CD4-positive, alpha-beta T cell (primary cell): ENCODE measurements at regions not wholly inside any gene's neighbourhood (a gene's known extent, or its start where the extent isn't known, plus 50 kb on each side); places are given as distances from the start of the nearest gene placed in this dataset.

Source experiments
- ATAC-seq: fragments of 200-7000 bp; cut with Tn5 transposase; one replicate; pipeline ENCODE4 v1.10.0; 2022; ENCODE audit warnings: mild to moderate bottlenecking; ENCODE audit not compliant: poor library complexity
- CTCF ChIA-PET: fragments of 350-600 bp; sonication (Branson Sonifier 250); formaldehyde crosslinking; loops from one replicate; lab custom pipeline; 2021; ENCODE audit warnings: antibody characterized with exemption, inconsistent platforms; lab: Charles Lee
- POLR2A ChIA-PET: fragments of 350-600 bp; sonication (Branson Sonifier 250); formaldehyde crosslinking; loops from one replicate; lab custom pipeline; 2021; ENCODE audit warnings: antibody characterized with exemption, inconsistent platforms; lab: Charles Lee
- DNase-seq, 14 experiments: peaks; one replicate each; pipeline ENCODE4 v3.0.0-alpha.2; 2013 to 2020; ENCODE audit warnings: mixed read lengths in 2 of 14
- H3K27ac ChIP-seq, 2 donors: one replicate each; pipeline versions ENCODE4 v1.5.1 to v1.7.0; 2013; ENCODE audit warnings: low read length in 2 of 2, low read depth in 1 of 2, mild to moderate bottlenecking in 1 of 2
- H3K27me3 ChIP-seq, 2 experiments: 1 replicate in 1 of 2; 2 replicates in 1 of 2; pipeline versions ENCODE4 v1.6.1 to v1.7.0; 2013; ENCODE audit warnings: low read length in 2 of 2, control low read depth in 1 of 2, mild to moderate bottlenecking in 1 of 2, moderate library complexity in 1 of 2; ENCODE audit not compliant: insufficient read depth in 2 of 2, control insufficient read depth in 1 of 2
- H3K36me3 ChIP-seq: one replicate; pipeline ENCODE4 v1.6.1; 2013; ENCODE audit warnings: low read length, control low read depth; ENCODE audit not compliant: insufficient read depth
- H3K4me1 ChIP-seq: one replicate; pipeline ENCODE4 v1.6.1; 2013; ENCODE audit warnings: low read length, control low read depth; ENCODE audit not compliant: insufficient read depth
- H3K4me3 ChIP-seq: one replicate; pipeline ENCODE4 v1.5.1; 2013; ENCODE audit warnings: mild to moderate bottlenecking, low read length, moderate library complexity
- H3K9me3 ChIP-seq, 2 experiments: 1 replicate in 1 of 2; 2 replicates in 1 of 2; pipeline versions ENCODE4 v1.6.1 to v1.7.0; 2013; ENCODE audit warnings: low read length in 2 of 2, mild to moderate bottlenecking in 2 of 2, control low read depth in 1 of 2, moderate library complexity in 1 of 2; ENCODE audit not compliant: control insufficient read depth in 1 of 2, insufficient read depth in 1 of 2
- H3K27ac Mint-ChIP-seq: one replicate; pipeline ENCODE4 v1.8.0; 2020; ENCODE audit warnings: mixed read lengths
- H3K27me3 Mint-ChIP-seq: one replicate; pipeline ENCODE4 v1.8.0; 2021; ENCODE audit warnings: mixed read lengths
- H3K36me3 Mint-ChIP-seq: one replicate; pipeline ENCODE4 v1.8.0; 2021; ENCODE audit warnings: low read depth, mixed read lengths
- H3K4me1 Mint-ChIP-seq: one replicate; pipeline ENCODE4 v1.8.0; 2021; ENCODE audit warnings: low read depth, mixed read lengths
- H3K4me3 Mint-ChIP-seq: one replicate; pipeline ENCODE4 v1.8.0; 2020; ENCODE audit warnings: mild to moderate bottlenecking, mixed read lengths
- H3K9me3 Mint-ChIP-seq: one replicate; pipeline ENCODE4 v1.8.0; 2020; ENCODE audit warnings: mixed read lengths
- intact Hi-C, 2 experiments: fragments of 100-400 bp; cut with DNase I in 1 of 2; cut with micrococcal nuclease in 1 of 2; formaldehyde crosslinking; loops; one replicate each; pipeline versions ENCODE4 v1.15.1 to v1.9.0; 2023 to 2025; cut with DNase I, micrococcal nuclease
- TF ChIP-seq, protein P1 (sequence below): fragments of 200-600 bp; IDR thresholded peaks from one replicate; pipeline ENCODE4 v1.8.0; 2022; ENCODE audit warnings: antibody characterized with exemption, mild to moderate bottlenecking

DNA sequence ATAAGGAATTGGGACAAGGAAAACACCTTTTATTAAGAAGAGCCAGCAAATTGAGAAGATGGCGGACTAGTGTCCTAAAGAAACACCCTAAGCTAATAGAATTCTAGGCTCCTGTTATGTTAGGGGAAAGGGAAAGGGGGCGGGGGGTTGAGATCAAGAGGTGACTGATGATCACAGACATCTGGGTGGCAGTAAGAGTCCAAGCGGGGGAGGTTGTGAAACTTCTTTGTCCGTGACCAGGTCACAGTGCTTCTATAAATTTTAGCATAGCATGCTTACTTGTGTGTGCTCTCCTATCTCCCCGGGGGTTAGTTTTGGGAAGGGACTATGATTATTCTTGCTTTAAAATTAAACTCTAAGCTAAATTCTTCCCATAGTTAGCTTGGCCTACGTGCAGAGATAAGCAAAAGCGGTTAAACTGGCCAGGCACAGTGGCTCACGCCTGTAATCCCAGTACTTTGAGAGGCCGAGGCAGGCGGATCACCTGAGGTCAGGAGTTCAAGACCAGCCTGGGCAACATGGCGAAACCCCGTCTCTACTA, 262.1 kb downstream of the SKIDA1 start:
- no peaks in the 10 kb centered on the region for H3K36me3 ChIP-seq
- TF ChIP-seq, protein P1, sequence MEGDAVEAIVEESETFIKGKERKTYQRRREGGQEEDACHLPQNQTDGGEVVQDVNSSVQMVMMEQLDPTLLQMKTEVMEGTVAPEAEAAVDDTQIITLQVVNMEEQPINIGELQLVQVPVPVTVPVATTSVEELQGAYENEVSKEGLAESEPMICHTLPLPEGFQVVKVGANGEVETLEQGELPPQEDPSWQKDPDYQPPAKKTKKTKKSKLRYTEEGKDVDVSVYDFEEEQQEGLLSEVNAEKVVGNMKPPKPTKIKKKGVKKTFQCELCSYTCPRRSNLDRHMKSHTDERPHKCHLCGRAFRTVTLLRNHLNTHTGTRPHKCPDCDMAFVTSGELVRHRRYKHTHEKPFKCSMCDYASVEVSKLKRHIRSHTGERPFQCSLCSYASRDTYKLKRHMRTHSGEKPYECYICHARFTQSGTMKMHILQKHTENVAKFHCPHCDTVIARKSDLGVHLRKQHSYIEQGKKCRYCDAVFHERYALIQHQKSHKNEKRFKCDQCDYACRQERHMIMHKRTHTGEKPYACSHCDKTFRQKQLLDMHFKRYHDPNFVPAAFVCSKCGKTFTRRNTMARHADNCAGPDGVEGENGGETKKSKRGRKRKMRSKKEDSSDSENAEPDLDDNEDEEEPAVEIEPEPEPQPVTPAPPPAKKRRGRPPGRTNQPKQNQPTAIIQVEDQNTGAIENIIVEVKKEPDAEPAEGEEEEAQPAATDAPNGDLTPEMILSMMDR: no peak
- H3K4me1 ChIP-seq: no peaks in the 10 kb centered on the region
- POLR2A ChIA-PET: no interaction called here
- no peak overlapping the region for H3K4me3 ChIP-seq
- no peak overlapping the region for H3K27ac ChIP-seq
- ATAC-seq (no peak), DNase-seq (no peak)
- H3K9me3 ChIP-seq: no peaks in the 10 kb centered on the region
- Mint-ChIP-seq H3K9me3 (no peaks in the 10 kb centered on the region), H3K4me3 (no peak overlapping the region), H3K27me3 (no peaks in the 10 kb centered on the region), H3K27ac (no peak overlapping the region), H3K4me1 (no peaks in the 10 kb centered on the region), H3K36me3 (no peaks in the 10 kb centered on the region)
- CTCF ChIA-PET: no interaction called here
- no peaks in the 10 kb centered on the region for H3K27me3 ChIP-seq
- intact Hi-C loops: no loop called here

DNA sequence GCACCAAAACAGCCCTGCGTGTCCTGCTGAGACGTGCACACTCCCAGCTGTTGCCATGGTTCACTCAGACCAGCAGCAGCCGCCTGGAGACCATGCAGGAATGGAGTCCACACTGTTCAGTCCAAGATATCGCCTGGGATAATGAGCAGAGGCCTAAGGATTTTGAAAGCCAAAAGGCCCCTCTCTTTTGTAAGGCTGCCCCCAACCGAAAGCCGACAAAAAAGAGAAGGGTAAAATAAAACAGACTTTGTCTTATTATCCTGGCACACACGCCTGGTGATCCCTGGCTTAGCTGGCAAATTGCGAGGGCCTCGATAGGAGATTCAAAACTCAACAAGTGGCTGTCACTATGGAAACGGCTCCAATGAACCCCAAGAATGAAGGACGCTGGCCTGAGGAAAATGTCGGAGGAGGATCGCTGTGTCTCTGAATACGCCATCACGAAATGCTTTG, 263.6 kb downstream of the SKIDA1 start:
- no peaks in the 10 kb centered on the region for H3K36me3 Mint-ChIP-seq

DNA sequence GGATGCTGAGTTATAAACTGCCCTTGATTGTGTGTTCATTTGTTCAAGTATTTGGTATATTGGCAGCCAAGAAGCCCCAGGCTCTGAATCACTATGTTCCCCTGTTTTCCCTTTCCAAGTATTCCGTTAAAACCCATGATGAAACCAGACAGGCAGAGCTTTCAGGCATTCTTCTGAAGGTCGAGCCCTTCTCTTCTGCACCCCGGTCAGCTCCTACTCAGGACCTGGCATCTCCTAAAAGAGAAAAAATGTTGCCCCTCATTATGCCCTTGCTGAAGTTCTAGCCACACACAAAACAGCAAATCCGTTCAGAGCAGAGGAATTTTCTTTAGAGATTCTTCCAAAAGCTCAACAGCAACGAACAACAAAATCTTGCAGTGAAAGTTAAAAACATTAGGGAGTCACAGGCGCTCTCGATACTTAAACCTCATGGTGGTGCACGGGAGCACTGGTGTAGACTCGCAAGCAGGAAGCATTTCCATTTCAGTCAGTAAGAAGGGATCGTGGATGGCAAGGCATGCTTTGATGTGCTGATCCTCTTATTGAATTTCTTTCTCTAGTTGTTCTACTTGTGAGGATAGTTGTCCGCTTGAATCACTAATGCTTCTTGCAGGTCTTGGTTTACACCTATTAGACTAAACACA, 264.9 kb downstream of the SKIDA1 start:
- Histone ChIP-seq H3K27me3 (no peaks in the 10 kb centered on the region), H3K36me3 (no peaks in the 10 kb centered on the region), H3K4me1 (no peaks in the 10 kb centered on the region), H3K4me3 (no peak overlapping the region), H3K9me3 (no peaks in the 10 kb centered on the region), H3K27ac (no peak overlapping the region)
- ATAC-seq: no peak
- intact Hi-C loops: no loop called here
- ChIA-PET POLR2A (no interaction called here), CTCF (no interaction called here)
- no peak overlapping the region for H3K4me3 Mint-ChIP-seq
- no peak for DNase-seq
- H3K4me1 Mint-ChIP-seq: no peaks in the 10 kb centered on the region
- no peaks in the 10 kb centered on the region for H3K9me3 Mint-ChIP-seq
- H3K27me3 Mint-ChIP-seq: no peaks in the 10 kb centered on the region
- no peaks in the 10 kb centered on the region for H3K36me3 Mint-ChIP-seq
- TF ChIP-seq, protein P1: no peak
- H3K27ac Mint-ChIP-seq: no peak overlapping the region

More for the DNA sequence above, 263.6 kb downstream of the SKIDA1 start:
- Mint-ChIP-seq H3K4me1 (no peaks in the 10 kb centered on the region), H3K9me3 (no peaks in the 10 kb centered on the region), H3K27me3 (no peaks in the 10 kb centered on the region), H3K27ac (no peak overlapping the region), H3K4me3 (no peak overlapping the region)
- Histone ChIP-seq H3K4me3 (no peak overlapping the region), H3K36me3 (no peaks in the 10 kb centered on the region), H3K27ac (no peak overlapping the region), H3K9me3 (no peaks in the 10 kb centered on the region), H3K27me3 (no peaks in the 10 kb centered on the region), H3K4me1 (no peaks in the 10 kb centered on the region)
- intact Hi-C loops: no loop called here
- ATAC-seq: no peak
- no peak for DNase-seq
- ChIA-PET POLR2A (no interaction called here), CTCF (no interaction called here)
- TF ChIP-seq, protein P1: no peak
